ENCODE measurements at regions not wholly inside any gene's neighbourhood (a gene's known extent, or its start where the extent isn't known, plus 50 kb on each side); places are given as distances from the start of the nearest gene placed in this dataset.

GRCh38 chr13:85095418-85096272 is 703.6 kb downstream of the SLITRK6 start:
- no peak for DNase-seq (ENCODE audit: low read depth, low spot score)

DNA sequence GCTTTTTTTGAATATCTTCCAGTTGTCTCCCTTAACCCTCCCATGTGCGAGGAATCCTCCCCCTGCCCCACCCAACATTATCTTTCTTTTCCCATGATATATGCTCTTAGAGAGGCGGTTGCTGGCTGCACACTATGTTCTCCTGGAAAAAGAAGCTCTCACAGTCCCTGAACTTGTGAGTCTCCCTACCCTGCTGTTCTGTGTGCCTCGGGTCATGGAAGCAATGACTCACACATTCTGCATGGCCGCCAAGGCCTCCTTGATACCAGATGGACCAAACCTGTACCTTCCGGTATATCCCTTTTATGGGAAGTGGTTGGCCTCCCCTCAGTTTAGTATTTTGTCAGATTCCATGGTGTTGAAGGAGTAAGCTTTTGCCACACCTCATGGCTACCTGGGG is 705.4 kb downstream of the SLITRK6 start:
- no peak for DNase-seq (ENCODE audit: low read depth, low spot score)

GRCh38 chr13:85091631-85092234 is 707.5 kb downstream of the SLITRK6 start:
- DNase-seq (ENCODE audit: low read depth, low spot score): no peak

DNA sequence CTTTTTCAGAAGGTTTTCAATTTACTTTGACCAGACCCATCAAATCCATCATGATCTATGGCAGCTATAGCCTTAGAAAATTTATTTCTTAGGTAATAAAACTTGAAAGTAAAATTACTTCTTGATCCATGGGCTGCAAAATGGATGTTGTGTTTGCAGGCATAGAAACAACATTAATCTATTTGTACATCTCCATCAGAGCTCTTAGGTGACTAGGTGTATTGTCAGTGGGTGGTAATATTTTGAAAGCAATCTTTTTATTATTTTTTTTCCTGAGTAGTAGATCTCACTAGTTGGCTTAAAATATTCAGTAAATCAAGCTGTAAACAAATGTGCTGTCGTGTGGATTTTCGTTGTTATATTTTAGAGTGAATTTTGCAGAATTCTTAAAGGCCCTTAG is 710.0 kb downstream of the SLITRK6 start:
- DNase-seq (ENCODE audit: low read depth, low spot score): no peak

- DNase-seq (ENCODE audit: low read depth, low spot score): no peak
These were observed 718.5 kb downstream of the SLITRK6 start for GRCh38 chr13:85080691-85081090.

GRCh38 chr13:85076343-85076742 is 722.9 kb downstream of the SLITRK6 start:
- DNase-seq (ENCODE audit: low read depth, low spot score): no peak

- DNase-seq (ENCODE audit: low read depth, low spot score): no peak
These were observed 724.5 kb downstream of the SLITRK6 start for GRCh38 chr13:85074543-85075313.

DNA sequence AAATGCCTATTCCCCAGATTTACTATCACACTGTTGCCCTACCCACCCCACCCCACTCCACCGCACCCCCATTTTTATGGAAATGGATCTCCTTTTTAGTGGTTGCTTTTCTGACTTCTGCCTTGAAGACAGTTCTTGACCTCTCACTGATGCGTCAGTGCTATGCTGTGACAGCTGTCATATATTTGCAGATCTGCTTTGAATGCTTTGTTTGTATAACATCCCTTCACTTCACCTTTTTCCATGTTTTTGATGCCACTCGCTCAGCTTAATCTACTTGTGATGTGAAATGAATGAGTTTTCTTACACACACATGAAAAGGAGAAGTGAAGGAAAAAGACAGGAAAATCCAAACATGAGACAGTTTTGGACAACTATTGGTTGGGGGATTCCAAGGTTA is 731.0 kb downstream of the SLITRK6 start:
- no peak for DNase-seq (ENCODE audit: low read depth, low spot score)

- DNase-seq (ENCODE audit: low read depth, low spot score): no peak
These were observed 759.0 kb downstream of the SLITRK6 start for GRCh38 chr13:85040215-85040614.

DNA sequence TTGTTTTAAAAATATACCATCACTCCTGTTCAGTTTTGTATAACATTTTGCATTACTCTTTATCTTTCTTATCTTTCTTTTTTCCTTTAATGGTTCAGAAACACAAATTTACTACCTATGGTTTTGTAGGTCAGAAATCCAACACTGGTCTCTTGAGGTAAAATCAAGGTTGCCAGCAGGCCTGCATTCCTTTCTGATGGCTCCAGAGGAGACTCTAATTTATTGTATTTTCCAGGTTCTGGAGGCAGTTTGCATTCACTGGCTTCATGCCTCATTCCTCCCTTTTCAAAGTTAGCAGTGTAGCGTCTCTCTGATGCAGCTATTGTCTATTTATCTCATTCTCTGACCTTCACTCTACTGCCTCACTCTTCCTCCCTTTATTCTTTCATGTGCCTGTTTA is 767.4 kb downstream of the SLITRK6 start:
- no peak for DNase-seq (ENCODE audit: low read depth, low spot score)

GRCh38 chr13:85028035-85028434 is 771.2 kb downstream of the SLITRK6 start:
- DNase-seq (ENCODE audit: low read depth, low spot score): no peak

DNA sequence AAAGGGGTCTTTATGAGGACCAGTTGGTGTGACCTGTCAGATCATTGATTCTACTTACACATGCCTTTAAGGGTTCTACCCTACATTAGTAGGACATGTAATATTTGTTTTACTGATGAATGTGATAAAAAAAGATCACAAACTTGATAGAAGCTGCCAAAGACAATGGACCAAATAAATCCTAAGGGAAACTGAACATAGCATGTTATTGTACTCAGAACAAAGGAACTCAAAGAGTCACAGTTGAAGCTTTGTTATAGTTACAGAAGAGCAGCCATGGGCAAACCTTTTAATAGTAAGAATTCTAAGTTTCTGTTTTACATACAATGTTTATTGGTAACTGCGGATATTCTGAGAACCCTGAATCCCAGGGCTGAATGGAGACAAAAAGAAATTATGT is 780.1 kb downstream of the SLITRK6 start:
- DNase-seq (ENCODE audit: low read depth, low spot score): no peak

DNA sequence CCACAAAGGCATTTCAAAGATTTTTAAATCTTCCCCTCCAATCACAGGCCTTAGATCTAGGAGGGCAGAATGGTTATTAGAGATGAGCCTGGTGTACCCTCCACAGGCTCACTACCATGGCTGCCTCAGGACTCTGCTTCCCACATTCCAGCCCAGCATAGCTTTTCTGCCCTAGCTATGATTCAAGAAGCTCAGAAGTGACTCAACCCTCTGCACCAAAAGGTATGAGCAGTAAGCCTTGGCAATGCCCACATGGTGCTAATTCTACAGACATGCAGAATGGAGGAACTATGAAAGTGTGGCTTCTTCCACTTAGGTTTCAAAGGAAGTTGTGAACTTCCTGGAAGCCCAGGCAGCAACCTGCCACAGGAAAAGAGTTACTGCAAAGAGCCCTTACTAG is 786.2 kb downstream of the SLITRK6 start:
- DNase-seq (ENCODE audit: low read depth, low spot score): no peak

GRCh38 chr13:85009447-85009846 is 789.8 kb downstream of the SLITRK6 start:
- DNase-seq (ENCODE audit: low read depth, low spot score): no peak

- DNase-seq (ENCODE audit: low read depth, low spot score): no peak
These were observed 800.0 kb downstream of the SLITRK6 start for GRCh38 chr13:84999252-84999651.

DNA sequence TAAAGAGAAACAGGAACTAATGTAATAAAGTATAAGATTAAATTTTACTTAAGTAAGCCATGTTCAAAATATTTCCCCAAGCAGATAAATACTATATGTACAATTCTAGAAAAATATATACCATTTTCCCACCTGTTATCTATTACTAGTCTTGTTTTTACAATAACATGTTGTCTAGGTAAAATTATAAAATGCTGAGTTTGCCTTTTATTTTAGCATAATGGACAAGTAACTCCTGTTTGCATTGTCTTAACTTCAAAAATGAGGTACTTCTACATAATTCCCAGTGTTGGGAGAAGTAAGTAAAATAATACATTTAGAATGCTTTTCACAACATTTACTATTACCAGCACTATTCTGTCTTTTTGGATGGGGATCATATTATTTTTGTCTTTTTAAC is 800.5 kb downstream of the SLITRK6 start:
- DNase-seq (ENCODE audit: low read depth, low spot score): no peak

DNA sequence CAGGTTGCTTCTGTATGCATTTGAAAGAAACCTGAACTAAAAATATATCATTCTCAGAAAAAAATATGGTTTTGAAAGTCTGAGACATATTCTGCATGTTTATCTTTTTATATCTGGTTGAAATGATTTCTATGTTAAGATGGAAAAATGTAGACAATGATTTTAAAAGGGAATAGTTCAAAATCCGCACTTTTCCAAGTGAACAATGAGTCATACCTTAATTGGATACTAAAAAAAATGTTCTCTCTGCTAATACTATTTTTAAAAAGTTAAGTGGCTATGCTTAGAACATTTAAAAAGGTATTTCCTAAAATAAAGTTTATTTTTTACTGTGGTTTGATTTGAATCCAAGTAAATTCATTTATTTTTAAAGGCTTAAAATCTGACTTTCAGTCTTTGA is 801.4 kb downstream of the SLITRK6 start:
- DNase-seq (ENCODE audit: low read depth, low spot score): no peak

DNA sequence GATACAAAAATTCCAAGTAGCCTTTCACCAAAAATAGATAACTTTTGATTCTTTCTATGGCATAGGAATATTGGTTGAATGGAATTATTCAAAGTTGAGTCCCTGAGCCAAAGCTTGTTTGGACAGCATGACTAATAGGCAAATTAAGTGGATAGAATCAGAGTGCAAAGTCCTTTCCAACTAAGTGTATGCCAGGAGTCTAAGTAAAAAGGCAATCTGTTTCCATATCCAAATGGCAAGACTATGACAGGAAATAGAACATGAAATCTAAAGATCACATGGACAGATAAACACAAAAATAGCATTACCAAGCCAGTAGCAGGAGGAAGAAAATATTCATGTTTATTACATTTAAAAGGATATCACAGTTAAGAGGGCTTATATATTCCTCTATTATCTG is 804.6 kb downstream of the SLITRK6 start:
- no peak for DNase-seq (ENCODE audit: low read depth, low spot score)

GRCh38 chr13:84985860-84986259 is 813.4 kb downstream of the SLITRK6 start:
- no peak for DNase-seq (ENCODE audit: low read depth, low spot score)

DNA sequence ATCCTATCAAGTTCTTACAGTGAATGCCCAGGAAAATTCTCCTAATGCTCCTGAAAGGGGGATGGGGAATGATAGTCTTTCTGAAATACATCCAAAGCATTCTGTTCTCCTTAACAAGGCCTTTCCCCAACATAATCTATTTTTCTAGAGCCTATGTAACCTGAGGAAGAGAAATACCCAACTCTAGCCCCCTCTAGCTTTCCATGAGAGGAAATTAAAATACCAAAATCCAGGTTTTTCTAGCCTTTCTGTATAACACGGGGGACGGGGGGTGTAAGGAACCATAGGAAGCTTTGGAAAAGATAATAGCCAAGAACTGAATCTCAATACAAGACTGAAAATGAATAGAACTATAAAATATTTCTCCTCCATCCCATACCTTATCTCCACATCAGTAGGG is 815.9 kb downstream of the SLITRK6 start:
- no peak for DNase-seq (ENCODE audit: low read depth, low spot score)

DNA sequence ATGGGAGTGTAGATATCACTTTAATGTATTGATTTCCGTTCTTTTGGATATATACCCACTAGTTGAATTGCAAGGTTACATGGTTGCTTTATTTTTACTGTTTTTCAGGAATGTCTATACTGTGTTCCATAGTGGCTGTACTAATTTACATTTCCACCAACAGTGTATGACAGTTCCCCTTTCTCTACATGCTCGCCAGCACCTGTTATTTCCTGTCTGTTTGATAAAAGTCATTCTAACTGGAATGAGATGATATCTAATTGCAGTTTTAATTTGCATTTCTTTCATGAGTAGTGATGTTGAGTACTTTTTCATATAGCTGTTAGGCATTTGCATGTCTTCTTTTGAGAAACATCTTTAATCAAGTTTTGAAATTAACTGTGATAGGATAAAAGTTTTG is 818.6 kb downstream of the SLITRK6 start:
- no peak for DNase-seq (ENCODE audit: low read depth, low spot score)

DNA sequence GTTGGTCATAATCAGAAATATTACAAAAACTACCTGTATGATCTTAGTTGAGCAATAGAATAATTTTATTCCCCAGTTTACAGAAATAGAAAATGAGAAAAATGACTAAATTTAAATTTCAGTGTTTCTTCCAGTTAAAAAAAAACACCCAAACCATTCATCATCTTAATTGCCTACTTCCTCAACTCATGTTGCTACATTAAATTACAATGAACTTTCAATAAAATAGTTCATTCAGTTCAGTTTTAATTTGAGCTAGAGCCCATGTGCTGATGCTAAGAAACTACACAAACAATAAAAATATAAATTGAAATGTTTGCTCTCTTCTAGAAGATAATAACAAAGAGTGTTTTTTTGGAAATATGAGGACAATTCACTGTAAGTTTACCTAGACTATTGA is 820.4 kb downstream of the SLITRK6 start:
- no peak for DNase-seq (ENCODE audit: low read depth, low spot score)

DNA sequence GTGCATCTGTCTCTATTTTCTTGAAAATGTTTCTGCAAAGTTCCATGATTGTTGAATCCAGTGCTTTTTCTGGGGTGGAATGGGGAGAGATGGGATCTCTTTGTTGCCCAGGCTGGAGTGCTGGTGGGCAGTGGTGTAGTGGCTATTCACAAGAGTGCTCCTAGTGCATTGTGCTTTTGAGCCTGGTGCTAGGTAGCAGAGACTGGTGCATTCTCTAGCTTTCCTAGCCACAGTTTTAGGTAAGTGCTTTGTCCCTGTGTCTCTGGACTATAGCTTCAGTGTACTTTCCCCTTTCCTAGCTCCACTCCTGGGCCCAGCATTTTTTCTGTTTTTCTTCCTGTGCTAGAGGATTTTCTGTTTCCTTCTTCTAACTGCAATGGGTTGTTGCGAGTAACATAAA is 825.6 kb downstream of the SLITRK6 start:
- no peak for DNase-seq (ENCODE audit: low read depth, low spot score)
